Activated CD8-positive, alpha-beta T cell treated with anti-CD3 and anti-CD28 coated beads, Interleukin-2, amount 10 ng/mL, durations not matched to agents 7 days and 5 days (primary cell): ENCODE measurements at regions not wholly inside any gene's neighbourhood (a gene's known extent, or its start where the extent isn't known, plus 50 kb on each side); places are given as distances from the start of the nearest gene placed in this dataset.

ENCODE experiments used
- ATAC-seq: fragments of 150-1000 bp; cut with Tn5 transposase; one replicate; pipeline ENCODE4 v1.10.0; 2021; ENCODE audit warnings: moderate library complexity
- CTCF ChIA-PET: fragments of 350-600 bp; sonication (Branson Sonifier 250); formaldehyde crosslinking; loops from one replicate; lab custom pipeline; 2021; ENCODE audit warnings: antibody characterized with exemption; lab: Charles Lee
- POLR2A ChIA-PET: fragments of 350-600 bp; sonication (Branson Sonifier 250); formaldehyde crosslinking; loops from one replicate; lab custom pipeline; 2021; ENCODE audit warnings: antibody characterized with exemption; lab: Charles Lee
- DNase-seq: peaks from one replicate; pipeline ENCODE4 v3.0.0-alpha.2; 2020
- H3K27ac Mint-ChIP-seq: one replicate; pipeline ENCODE4 v1.8.0; 2021; ENCODE audit warnings: mild to moderate bottlenecking, mixed read lengths
- H3K27me3 Mint-ChIP-seq: one replicate; pipeline ENCODE4 v1.8.0; 2021; ENCODE audit warnings: low read depth, mixed read lengths
- H3K36me3 Mint-ChIP-seq: one replicate; pipeline ENCODE4 v1.8.0; 2021; ENCODE audit warnings: low read depth, mixed read lengths
- H3K4me1 Mint-ChIP-seq: one replicate; pipeline ENCODE4 v1.8.0; 2021; ENCODE audit warnings: low read depth, mixed read lengths
- H3K4me3 Mint-ChIP-seq: one replicate; pipeline ENCODE4 v1.8.0; 2021; ENCODE audit warnings: mild to moderate bottlenecking, mixed read lengths
- H3K9me3 Mint-ChIP-seq: one replicate; pipeline ENCODE4 v1.8.0; 2022; ENCODE audit warnings: mixed read lengths; ENCODE audit not compliant: insufficient read depth

DNA sequence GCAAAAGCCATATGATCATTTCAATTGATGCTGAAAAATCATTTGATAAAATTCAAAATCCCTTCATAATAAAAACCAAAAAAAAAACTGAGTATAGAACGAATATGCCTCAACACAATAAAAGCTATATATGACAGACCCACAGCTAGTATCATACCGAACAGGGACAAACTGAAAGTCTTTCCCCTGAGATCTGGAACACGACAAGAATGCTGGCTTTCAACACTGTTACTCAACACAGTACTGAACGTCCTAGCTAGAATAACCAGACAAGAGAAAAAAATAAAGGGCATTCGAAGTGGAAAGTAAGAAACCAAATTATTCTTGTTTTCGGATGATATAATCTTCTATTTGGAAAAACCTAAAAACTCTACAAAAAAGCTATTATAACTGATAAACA, 559.9 kb downstream of the EPM2A start:
- no peak overlapping the region for H3K4me3 Mint-ChIP-seq
- no peak overlapping the region for H3K27ac Mint-ChIP-seq
- H3K27me3 Mint-ChIP-seq = peaks cover 2% of the 10 kb centered on the region
- no peak for ATAC-seq
- no peaks in the 10 kb centered on the region for H3K36me3 Mint-ChIP-seq
- no peak for DNase-seq
- H3K4me1 Mint-ChIP-seq = no peaks in the 10 kb centered on the region
- ChIA-PET CTCF (no interaction called here), POLR2A (no interaction called here)
- no peaks in the 10 kb centered on the region for H3K9me3 Mint-ChIP-seq

DNA sequence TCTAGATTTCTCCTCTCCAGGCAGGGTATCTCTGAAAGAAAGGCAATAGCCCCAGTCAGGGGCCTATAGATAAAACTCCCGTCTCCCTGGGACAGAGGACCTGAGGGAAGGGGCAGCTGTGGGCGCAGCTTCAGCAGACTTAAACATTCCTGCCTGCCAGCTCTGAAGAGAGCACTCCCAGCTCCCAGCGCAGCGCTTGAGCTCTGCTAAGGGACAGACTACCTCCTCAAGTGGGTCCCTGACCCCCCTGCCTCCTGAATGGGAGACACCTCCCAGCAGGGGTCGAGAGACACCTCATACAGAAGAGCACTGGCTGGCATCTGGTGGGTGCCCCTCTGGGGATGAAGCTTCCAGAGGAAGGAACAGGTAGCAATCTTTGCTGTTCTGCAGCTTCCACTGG, 556.9 kb downstream of the EPM2A start:
- ATAC-seq = no peak
- Mint-ChIP-seq H3K36me3 (no peaks in the 10 kb centered on the region), H3K27me3 (peaks cover 2% of the 10 kb centered on the region), H3K27ac (no peak overlapping the region), H3K4me3 (no peak overlapping the region), H3K4me1 (no peaks in the 10 kb centered on the region), H3K9me3 (no peaks in the 10 kb centered on the region)
- ChIA-PET POLR2A (no interaction called here), CTCF (no interaction called here)
- no peak for DNase-seq

DNA sequence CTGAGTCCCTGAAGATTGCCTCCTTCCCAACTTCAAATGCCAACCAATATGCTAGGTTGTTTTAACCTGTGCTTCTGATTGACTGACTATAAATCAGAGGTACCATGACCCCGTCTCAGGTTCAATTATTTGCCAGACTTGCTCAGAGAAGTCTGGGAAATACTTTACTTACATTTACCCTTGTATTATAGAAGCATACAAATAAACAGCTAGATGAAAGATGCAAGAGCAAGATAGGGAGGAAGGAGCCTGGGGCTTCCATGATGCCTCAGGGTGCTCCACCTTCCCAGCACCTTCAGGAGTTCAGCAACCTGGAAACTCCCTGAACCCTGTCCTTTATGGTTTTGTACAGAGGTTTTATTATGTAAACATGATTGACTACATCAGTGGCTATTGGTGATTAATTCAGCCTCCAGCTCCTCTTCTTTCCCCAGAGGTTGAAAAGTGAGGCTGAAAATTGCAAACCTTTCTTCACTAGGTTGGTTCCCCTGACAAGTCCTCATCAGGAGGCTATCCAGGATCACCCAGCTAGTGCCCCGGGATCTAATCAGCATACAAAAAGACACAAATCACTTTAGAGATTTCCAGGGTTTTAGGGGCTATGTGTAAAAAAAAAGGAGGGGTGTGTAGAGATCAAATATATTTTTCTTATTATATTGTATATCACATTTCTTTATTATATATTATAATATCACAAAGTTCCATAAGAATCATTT, 547.7 kb downstream of the EPM2A start:
- no peaks in the 10 kb centered on the region for H3K4me1 Mint-ChIP-seq
- H3K27me3 Mint-ChIP-seq = no peaks in the 10 kb centered on the region
- H3K9me3 Mint-ChIP-seq = no peaks in the 10 kb centered on the region
- CTCF ChIA-PET = no interaction called here
- POLR2A ChIA-PET = interaction anchor here (0.6 kb wide), 1 partner anchor 550 kb away, joined by 4 read pairs; no protein-coding TSS in a partner anchor
- H3K4me3 Mint-ChIP-seq = no peak overlapping the region
- no peak for ATAC-seq
- no peak overlapping the region for H3K27ac Mint-ChIP-seq
- no peaks in the 10 kb centered on the region for H3K36me3 Mint-ChIP-seq
- no peak for DNase-seq

DNA sequence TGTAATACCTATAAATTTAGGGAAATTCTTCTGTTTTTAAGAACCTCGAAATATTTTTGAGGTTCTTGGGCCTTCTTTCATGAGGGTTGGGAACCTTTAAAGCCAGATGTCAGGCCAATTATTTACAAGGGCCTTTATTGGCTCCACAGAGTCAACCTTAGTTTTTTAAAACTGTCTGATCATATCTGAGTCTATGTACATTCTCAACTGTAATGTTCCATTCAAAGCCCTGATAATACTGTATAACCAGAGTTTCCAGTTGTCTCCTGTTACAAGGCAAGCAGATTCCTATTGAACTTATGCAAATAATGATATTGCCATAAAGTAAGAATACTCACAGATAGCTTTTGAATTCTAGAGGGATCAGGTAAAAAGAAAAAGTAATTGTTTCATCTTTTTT, 545.5 kb downstream of the EPM2A start:
- Mint-ChIP-seq H3K4me1 (no peaks in the 10 kb centered on the region), H3K27me3 (no peaks in the 10 kb centered on the region), H3K36me3 (no peaks in the 10 kb centered on the region), H3K27ac (no peak overlapping the region), H3K9me3 (no peaks in the 10 kb centered on the region), H3K4me3 (no peak overlapping the region)
- CTCF ChIA-PET = no interaction called here
- ATAC-seq = no peak
- no peak for DNase-seq
- POLR2A ChIA-PET = no interaction called here

DNA sequence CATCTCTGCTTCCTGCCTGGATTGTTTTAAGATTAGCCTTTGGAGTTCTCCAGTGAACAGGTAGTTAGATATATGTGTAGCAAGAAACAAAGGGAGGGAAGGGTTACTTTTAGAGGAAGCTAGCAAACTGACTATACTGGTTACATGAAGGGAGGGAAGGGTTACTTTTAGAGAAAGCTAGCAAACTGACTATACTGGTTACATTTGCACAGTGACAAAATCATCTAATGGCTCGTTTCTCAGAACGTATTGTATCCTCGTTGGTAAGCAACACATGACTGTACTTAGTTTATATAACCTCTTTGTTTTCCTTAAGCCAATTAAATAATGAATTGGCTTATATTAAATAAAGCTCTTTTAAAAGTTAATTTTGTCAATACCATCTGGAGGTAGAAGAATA, 540.9 kb downstream of the EPM2A start:
- CTCF ChIA-PET = no interaction called here
- no peak overlapping the region for H3K4me3 Mint-ChIP-seq
- ATAC-seq = no peak
- H3K27me3 Mint-ChIP-seq = peaks cover 2% of the 10 kb centered on the region
- no peak overlapping the region for H3K27ac Mint-ChIP-seq
- no peaks in the 10 kb centered on the region for H3K36me3 Mint-ChIP-seq
- POLR2A ChIA-PET = no interaction called here
- DNase-seq = no peak
- no peaks in the 10 kb centered on the region for H3K4me1 Mint-ChIP-seq
- no peaks in the 10 kb centered on the region for H3K9me3 Mint-ChIP-seq

DNA sequence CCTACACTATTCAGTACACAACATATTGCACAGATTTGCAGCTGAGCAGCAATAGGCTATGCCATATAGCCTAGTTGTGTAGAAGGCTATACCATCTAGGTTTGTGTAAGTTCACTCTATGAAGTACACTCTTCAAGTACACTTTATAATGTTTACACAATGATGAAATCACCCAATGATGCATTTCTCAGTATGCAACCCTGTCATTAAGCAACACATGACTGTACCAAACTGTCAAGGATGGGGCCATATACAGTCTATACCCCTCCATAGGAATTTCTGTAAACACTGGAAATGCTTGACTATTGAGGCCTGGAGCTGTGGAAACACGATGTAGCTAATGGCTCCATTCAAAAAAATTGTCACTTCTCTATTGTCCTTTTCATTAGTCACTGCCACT, 535.4 kb downstream of the EPM2A start:
- ChIA-PET POLR2A (no interaction called here), CTCF (no interaction called here)
- ATAC-seq (no peak), DNase-seq (no peak)
- H3K4me3 Mint-ChIP-seq = no peak overlapping the region
- no peaks in the 10 kb centered on the region for H3K36me3 Mint-ChIP-seq
- H3K27ac Mint-ChIP-seq = no peak overlapping the region
- no peaks in the 10 kb centered on the region for H3K9me3 Mint-ChIP-seq
- peaks cover 4% of the 10 kb centered on the region for H3K27me3 Mint-ChIP-seq
- no peaks in the 10 kb centered on the region for H3K4me1 Mint-ChIP-seq

DNA sequence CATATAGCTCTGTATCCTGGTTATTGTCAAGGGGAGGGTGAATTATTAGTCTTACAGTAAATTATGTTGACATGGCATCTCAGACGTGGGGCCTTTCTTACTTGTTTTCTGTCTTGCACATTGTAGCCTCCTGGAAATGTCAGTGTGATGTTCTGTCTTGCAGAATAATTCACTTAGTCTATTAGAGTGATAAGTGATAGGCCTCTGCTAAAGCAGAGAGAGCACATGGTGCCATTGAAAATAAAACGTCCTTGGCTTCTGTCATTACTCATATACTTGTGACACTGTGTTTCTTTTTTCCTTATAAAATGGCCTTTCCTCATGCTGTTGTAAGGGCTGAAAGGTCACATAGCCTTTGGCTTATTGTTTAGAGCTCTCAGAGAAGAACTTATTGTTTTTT, 531.0 kb downstream of the EPM2A start:
- Mint-ChIP-seq H3K27ac (no peak overlapping the region), H3K4me3 (no peak overlapping the region), H3K36me3 (no peaks in the 10 kb centered on the region), H3K27me3 (peaks cover 2% of the 10 kb centered on the region), H3K4me1 (no peaks in the 10 kb centered on the region), H3K9me3 (no peaks in the 10 kb centered on the region)
- POLR2A ChIA-PET = no interaction called here
- CTCF ChIA-PET = interaction anchor here (1.3 kb wide), 1 partner anchor 9 kb away, joined by 3 read pairs; no protein-coding TSS in a partner anchor
- no peak for ATAC-seq
- DNase-seq = no peak

DNA sequence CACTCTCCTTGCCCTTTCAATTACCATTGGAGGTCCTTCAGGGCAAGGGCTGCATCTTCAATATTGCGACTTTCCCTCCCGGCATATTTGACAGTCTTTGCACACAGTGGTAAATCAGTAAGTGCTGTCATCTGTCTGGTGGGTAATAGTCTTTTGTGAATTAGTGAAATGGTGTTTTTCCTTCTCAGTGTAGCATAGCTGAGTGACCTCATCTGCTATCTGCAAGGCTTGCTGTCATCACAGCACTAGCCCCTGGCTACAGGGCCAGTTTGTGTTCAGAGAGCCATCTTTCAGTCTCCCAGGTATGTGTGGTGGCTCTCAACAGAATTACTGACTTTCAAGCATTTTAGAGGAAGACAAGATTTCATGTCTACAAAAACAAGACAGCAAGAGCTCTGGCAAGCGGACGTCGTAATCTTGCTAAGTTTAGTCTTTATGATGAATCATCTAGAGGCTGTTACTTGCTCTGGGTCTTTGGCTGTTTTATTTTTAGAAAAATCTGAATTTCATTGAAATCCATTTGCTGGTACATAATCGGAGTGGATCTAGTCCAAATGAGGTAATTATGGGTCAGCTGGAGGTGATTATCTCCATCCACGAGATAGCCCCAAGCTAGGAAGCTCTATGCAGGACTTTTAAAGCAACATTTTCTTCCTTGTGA, 528.9 kb downstream of the EPM2A start:
- ChIA-PET POLR2A (no interaction called here), CTCF (no interaction called here)
- ATAC-seq (no peak), DNase-seq (no peak)
- no peaks in the 10 kb centered on the region for H3K4me1 Mint-ChIP-seq
- H3K27ac Mint-ChIP-seq = no peak overlapping the region
- no peak overlapping the region for H3K4me3 Mint-ChIP-seq
- H3K36me3 Mint-ChIP-seq = no peaks in the 10 kb centered on the region
- H3K27me3 Mint-ChIP-seq = peaks cover 4% of the 10 kb centered on the region
- H3K9me3 Mint-ChIP-seq = no peaks in the 10 kb centered on the region

DNA sequence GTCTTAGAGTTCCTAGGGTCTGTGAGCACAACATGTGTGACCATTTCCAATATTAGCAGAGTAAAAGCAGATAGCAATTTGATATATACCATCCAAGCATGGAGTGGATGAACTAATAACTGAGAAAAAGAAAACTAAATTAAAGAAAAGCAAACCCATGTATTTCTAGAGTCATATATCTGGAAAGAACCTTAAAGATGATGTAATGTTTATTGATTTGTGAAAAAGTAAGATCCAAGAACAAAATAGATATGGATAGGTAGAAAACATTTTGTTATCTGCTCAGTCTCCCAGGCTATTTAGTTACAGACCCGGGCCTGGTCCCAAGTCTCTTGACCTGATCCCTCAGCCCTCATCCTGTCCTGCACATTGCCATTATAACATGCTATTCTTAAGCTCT, 526.8 kb downstream of the EPM2A start:
- H3K4me1 Mint-ChIP-seq = no peaks in the 10 kb centered on the region
- H3K9me3 Mint-ChIP-seq = no peaks in the 10 kb centered on the region
- DNase-seq (no peak), ATAC-seq (no peak)
- H3K27me3 Mint-ChIP-seq = peaks cover 2% of the 10 kb centered on the region
- H3K4me3 Mint-ChIP-seq = no peak overlapping the region
- H3K36me3 Mint-ChIP-seq = no peaks in the 10 kb centered on the region
- ChIA-PET POLR2A (no interaction called here), CTCF (interaction anchor here (0.5 kb wide), 1 partner anchor 1007 kb away, joined by 3 read pairs; no protein-coding TSS in a partner anchor)
- H3K27ac Mint-ChIP-seq = no peak overlapping the region

DNA sequence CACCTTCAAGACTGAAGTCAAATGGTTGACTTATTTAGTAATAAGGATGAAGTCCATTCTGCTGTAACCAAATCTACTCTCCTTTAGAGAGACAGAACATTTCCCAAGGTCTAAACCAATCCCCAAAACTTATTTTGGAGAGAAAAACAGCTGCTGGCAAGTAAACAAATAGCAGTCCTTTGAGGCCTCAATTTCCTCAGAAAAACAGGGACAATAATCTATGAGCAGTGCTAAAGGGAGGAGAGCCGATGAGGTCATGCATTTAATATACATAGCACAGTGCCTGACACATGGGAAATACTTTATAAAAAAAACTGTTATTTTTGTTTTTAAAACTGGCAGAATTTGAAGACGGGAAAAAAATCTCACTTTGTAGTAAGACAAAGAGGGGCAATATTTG, 526.0 kb downstream of the EPM2A start:
- ATAC-seq (no peak), DNase-seq (no peak)
- H3K27ac Mint-ChIP-seq = no peak overlapping the region
- ChIA-PET CTCF (interaction anchor here (0.5 kb wide), 1 partner anchor 1006 kb away, joined by 3 read pairs; no protein-coding TSS in a partner anchor), POLR2A (no interaction called here)
- H3K9me3 Mint-ChIP-seq = no peaks in the 10 kb centered on the region
- H3K36me3 Mint-ChIP-seq = no peaks in the 10 kb centered on the region
- no peak overlapping the region for H3K4me3 Mint-ChIP-seq
- H3K4me1 Mint-ChIP-seq = no peaks in the 10 kb centered on the region
- peaks cover 2% of the 10 kb centered on the region for H3K27me3 Mint-ChIP-seq

DNA sequence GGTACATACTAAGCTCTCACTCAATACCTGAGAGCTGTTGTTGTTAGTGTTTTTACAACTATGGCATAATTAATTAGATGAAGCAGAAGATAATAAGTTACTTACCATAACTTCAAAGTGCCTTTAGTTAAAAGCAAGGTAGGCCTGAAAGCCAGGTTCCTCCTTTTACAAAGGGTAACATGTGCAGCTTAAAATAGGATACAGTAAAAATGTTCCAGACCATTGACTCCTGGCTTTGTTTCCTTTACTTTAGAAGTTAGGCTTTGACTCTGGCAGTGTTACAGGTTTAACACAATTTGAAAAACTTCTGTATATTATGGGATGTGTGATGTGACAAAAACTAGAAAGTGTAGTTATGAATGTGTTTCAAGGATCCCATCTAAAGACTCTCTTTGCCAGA, 522.5 kb downstream of the EPM2A start:
- ATAC-seq (no peak), DNase-seq (no peak)
- CTCF ChIA-PET = interaction anchor here (1.1 to 1.2 kb wide), 2 partner anchors 8 to 628 kb away, joined by 3 to 4 read pairs; no protein-coding TSS in a partner anchor
- Mint-ChIP-seq H3K4me1 (no peaks in the 10 kb centered on the region), H3K36me3 (no peaks in the 10 kb centered on the region), H3K9me3 (no peaks in the 10 kb centered on the region), H3K27me3 (peaks cover 2% of the 10 kb centered on the region), H3K27ac (no peak overlapping the region), H3K4me3 (no peak overlapping the region)
- POLR2A ChIA-PET = no interaction called here

DNA sequence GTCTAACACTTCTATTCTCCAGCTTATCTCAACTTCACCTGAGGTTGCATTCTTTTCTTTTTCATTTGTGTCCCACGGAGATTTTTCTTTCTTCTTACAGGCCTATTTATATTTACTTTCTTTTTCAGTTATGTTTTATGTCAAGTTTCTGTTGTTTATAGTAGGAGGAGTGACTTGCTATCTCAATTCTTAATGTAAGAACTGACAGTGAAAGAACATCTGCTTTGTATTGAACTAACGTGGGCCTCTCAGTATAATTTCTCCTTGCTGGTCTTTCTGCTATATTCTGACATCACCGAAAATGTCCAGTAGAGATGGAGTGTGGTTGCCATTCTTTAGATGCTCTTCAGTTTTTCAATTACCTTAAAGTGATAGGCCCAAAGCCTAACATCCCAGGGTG, 521.7 kb downstream of the EPM2A start:
- no peak for DNase-seq
- H3K27ac Mint-ChIP-seq = no peak overlapping the region
- H3K27me3 Mint-ChIP-seq = peaks cover 5% of the 10 kb centered on the region
- ATAC-seq = no peak
- ChIA-PET POLR2A (no interaction called here), CTCF (interaction anchor here (1.1 to 1.2 kb wide), 2 partner anchors 9 to 629 kb away, joined by 3 to 4 read pairs; no protein-coding TSS in a partner anchor)
- no peaks in the 10 kb centered on the region for H3K9me3 Mint-ChIP-seq
- H3K4me3 Mint-ChIP-seq = no peak overlapping the region
- H3K36me3 Mint-ChIP-seq = no peaks in the 10 kb centered on the region
- H3K4me1 Mint-ChIP-seq = no peaks in the 10 kb centered on the region
